ENCODE measurements at regions not wholly inside any gene's neighbourhood (a gene's known extent, or its start where the extent isn't known, plus 50 kb on each side); places are given as distances from the start of the nearest gene placed in this dataset.

- TF ChIP-seq ATF2 (IDR thresholded peaks at IDR 0.05; ENCODE audit: low read length) (no peak), POU5F1 (IDR thresholded peaks at IDR 0.05; ENCODE audit: low read depth, low read length) (no peak), CTCF (IDR thresholded peaks at IDR 0.05; ENCODE audit: control extremely low read depth in 1 of 3, insufficient read depth in 1 of 3, low read depth in 1 of 3, low read length in 3 of 3) (no peak), SP1 (IDR thresholded peaks at IDR 0.05; ENCODE audit: low read depth, low read length) (no peak), SIRT6 (IDR thresholded peaks at IDR 0.05; ENCODE audit: low read length) (no peak), CREB1 (IDR thresholded peaks at IDR 0.05) (no peak), JUN (IDR thresholded peaks at IDR 0.05; ENCODE audit: low read depth, low read length) (no peak)
Measured at GRCh38 chr20:12638633-12639312, 370.0 kb upstream of the SPTLC3 start (continued).

Measured in H1 (cell line).